Lower leg skin (tissue), 4 donors: ENCODE measurements at regions not wholly inside any gene's neighbourhood (a gene's known extent, or its start where the extent isn't known, plus 50 kb on each side); places are given as distances from the start of the nearest gene placed in this dataset.

ENCODE experiments used
- DNase-seq, 2 donors: peaks; one replicate each; pipeline ENCODE4 v3.0.0-alpha.2; 2019; ENCODE audit warnings: low spot score in 2 of 2
- H3K4me3 ChIP-seq: fragments of 200-600 bp; sonication (generic); 2 replicates; pipeline ENCODE4 v1.5.1; 2017; ENCODE audit warnings: mild to moderate bottlenecking, low read depth; ENCODE audit not compliant: poor library complexity, severe bottlenecking
- POLR2A ChIP-seq, 2 donors: fragments of 450-650 bp; IDR thresholded peaks; one replicate each; pipeline ENCODE4 v1.6.1; 2016 to 2017; ENCODE audit warnings: antibody characterized with exemption in 2 of 2, mild to moderate bottlenecking in 1 of 2, moderate library complexity in 1 of 2
- WGBS, 2 donors: methylation state at CpG; one replicate each; pipeline ENCODE4 v1.1.5; 2018; 5-methylcytosine and 5-hydroxymethylcytosine counted together
- intact Hi-C: fragments of 100-400 bp; cut with DNase I; formaldehyde crosslinking; loops from one replicate; pipeline ENCODE4 v1.15.0; 2023; ENCODE audit warnings: low total_unique reads
- TF ChIP-seq, protein P1 (sequence below), 3 donors: fragments of 450-650 bp; IDR thresholded peaks; one replicate each; pipeline ENCODE4 v1.5.1; 2016; ENCODE audit warnings: antibody characterized with exemption in 3 of 3, mild to moderate bottlenecking in 3 of 3, moderate library complexity in 2 of 3

DNA sequence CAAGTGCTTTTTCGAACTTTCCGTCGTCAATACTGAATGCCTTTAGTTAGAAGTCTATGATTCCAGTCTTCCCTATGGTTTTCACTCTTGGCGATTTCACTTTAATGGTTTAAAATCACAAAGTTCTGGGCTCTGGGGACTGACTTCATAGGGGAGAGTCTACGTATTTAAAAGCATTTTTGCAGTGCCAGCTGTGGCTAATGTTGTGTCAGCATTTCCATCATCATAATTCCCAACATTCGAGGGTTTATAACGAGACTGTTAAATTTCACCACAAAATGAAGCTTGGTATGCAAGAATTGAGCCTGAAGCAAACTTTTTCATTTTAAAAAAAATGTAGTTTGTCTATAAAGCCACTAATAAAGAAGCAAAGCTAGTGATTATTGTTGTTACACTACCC is 242.7 kb downstream of the SOX4 start:
- TF ChIP-seq, protein P1, sequence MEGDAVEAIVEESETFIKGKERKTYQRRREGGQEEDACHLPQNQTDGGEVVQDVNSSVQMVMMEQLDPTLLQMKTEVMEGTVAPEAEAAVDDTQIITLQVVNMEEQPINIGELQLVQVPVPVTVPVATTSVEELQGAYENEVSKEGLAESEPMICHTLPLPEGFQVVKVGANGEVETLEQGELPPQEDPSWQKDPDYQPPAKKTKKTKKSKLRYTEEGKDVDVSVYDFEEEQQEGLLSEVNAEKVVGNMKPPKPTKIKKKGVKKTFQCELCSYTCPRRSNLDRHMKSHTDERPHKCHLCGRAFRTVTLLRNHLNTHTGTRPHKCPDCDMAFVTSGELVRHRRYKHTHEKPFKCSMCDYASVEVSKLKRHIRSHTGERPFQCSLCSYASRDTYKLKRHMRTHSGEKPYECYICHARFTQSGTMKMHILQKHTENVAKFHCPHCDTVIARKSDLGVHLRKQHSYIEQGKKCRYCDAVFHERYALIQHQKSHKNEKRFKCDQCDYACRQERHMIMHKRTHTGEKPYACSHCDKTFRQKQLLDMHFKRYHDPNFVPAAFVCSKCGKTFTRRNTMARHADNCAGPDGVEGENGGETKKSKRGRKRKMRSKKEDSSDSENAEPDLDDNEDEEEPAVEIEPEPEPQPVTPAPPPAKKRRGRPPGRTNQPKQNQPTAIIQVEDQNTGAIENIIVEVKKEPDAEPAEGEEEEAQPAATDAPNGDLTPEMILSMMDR (IDR thresholded peaks at IDR 0.05) = no peak
- TF ChIP-seq POLR2A (IDR thresholded peaks at IDR 0.05) = no peak
- 57 to 61% methylated on average over 7 of the region's 7 CpGs for WGBS, 2 donors
- DNase-seq = no peak
- intact Hi-C loops = no loop called here
- no peak overlapping the region for H3K4me3 ChIP-seq

GRCh38 chr6:21836772-21837425 is 243.3 kb downstream of the SOX4 start:
- TF ChIP-seq POLR2A (IDR thresholded peaks at IDR 0.05) = no peak
- TF ChIP-seq, protein P1 (IDR thresholded peaks at IDR 0.05) = no peak
- no peak for DNase-seq
- intact Hi-C loops = no loop called here
- H3K4me3 ChIP-seq = no peak overlapping the region
- WGBS, 2 donors = 80 to 83% methylated on average over 6 of the region's 6 CpGs

DNA sequence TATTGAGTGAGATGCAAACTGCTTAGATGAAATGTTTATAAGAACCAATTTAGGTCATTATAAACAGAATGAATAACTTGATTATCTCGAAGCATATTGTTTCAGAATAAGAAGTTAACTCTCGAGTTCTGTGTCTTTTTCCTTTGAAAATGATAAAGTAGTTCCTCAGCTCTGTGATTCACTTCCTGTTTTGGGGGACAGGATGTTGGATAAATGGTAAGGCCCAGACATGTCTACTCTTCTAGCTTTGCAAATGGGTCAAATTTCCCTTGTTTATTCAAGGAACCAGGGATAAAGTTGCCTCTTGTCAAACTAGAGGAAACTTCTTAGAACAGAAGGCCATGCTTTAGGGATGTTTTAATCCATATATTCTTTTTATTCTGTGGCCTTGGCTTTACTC is 246.9 kb downstream of the SOX4 start:
- H3K4me3 ChIP-seq = no peak overlapping the region
- intact Hi-C loops = no loop called here
- 73 to 77% methylated on average over 2 of the region's 2 CpGs for WGBS, 2 donors
- DNase-seq = no peak
- TF ChIP-seq, protein P1 (IDR thresholded peaks at IDR 0.05) = no peak
- no peak for TF ChIP-seq POLR2A (IDR thresholded peaks at IDR 0.05)

GRCh38 chr6:21842875-21843645 is 249.5 kb downstream of the SOX4 start:
- WGBS, 2 donors = 61 to 71% methylated on average over 1 of the region's 1 CpG
- DNase-seq = no peak
- intact Hi-C loops = no loop called here
- H3K4me3 ChIP-seq = no peak overlapping the region
- TF ChIP-seq POLR2A (IDR thresholded peaks at IDR 0.05) = no peak
- TF ChIP-seq, protein P1 (IDR thresholded peaks at IDR 0.05) = no peak

DNA sequence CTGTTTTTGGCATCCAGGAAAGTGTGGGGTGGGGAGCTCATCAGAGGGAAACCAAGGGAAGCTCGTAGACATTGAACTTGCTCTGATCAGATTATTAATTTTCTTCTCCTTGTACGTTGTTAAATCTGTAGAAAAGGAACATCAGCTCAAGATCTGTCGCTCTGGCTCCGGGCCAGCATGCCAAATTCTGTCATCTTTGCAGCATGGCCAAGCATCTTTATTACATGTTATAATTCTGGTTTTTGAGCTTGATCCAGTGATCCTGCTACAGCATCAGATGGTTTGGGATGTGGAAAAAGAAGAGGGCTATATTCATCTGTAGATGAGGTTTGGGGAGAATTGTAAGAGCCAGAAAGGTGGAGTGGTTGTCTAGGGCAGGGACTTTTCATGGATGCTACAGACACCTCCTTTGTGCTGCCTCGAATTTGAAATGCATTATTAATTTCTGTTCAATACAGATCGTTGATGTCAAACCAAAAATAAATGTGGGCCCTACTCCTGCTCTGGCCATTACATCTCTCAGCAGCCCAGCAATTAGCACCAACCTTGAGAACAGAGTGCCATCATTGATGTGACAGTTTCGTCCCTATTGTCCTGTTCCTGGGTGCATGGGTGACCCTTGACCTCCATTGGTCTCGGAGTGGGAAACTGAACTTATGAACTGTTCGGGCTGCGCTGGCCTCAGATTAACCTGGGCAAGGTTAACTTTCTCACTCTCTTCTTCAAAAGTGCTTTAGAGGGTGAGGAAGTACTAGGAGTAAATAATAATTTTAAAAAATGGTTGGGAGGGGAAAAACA is 250.8 kb downstream of the SOX4 start:
- no peak for TF ChIP-seq POLR2A (IDR thresholded peaks at IDR 0.05)
- TF ChIP-seq, protein P1 (IDR thresholded peaks at IDR 0.05) = no peak
- WGBS, 2 donors = 82 to 84% methylated on average over 10 of the region's 10 CpGs
- intact Hi-C loops = no loop called here
- DNase-seq = no peak
- H3K4me3 ChIP-seq = no peak overlapping the region
